Activated B cell treated with CpG ODN at 0.5 μM for 24 hours (primary cell): ENCODE measurements at regions not wholly inside any gene's neighbourhood (a gene's known extent, or its start where the extent isn't known, plus 50 kb on each side); places are given as distances from the start of the nearest gene placed in this dataset.

Experiments used
- ATAC-seq: fragments of 200-7000 bp; cut with Tn5 transposase; one replicate; pipeline ENCODE4 v1.10.0; 2021; ENCODE audit warnings: low read depth, mild to moderate bottlenecking, moderate library complexity
- CTCF ChIA-PET: fragments of 350-600 bp; sonication (Branson Sonifier 250); formaldehyde crosslinking; loops from one replicate; lab custom pipeline; 2021; ENCODE audit warnings: antibody characterized with exemption; lab: Charles Lee
- POLR2A ChIA-PET: fragments of 350-600 bp; sonication (Branson Sonifier 250); formaldehyde crosslinking; loops from one replicate; lab custom pipeline; 2021; ENCODE audit warnings: antibody characterized with exemption; lab: Charles Lee
- DNase-seq: peaks from one replicate; pipeline ENCODE4 v3.0.0; 2022
- H3K27ac Mint-ChIP-seq: one replicate; pipeline ENCODE4 v1.8.0; 2020; ENCODE audit warnings: mixed read lengths
- H3K27me3 Mint-ChIP-seq: one replicate; pipeline ENCODE4 v1.8.0; 2021; ENCODE audit warnings: mixed read lengths
- H3K36me3 Mint-ChIP-seq: one replicate; pipeline ENCODE4 v1.8.0; 2021; ENCODE audit warnings: low read depth, mixed read lengths
- H3K4me1 Mint-ChIP-seq: one replicate; pipeline ENCODE4 v1.8.0; 2021; ENCODE audit warnings: mixed read lengths
- H3K4me3 Mint-ChIP-seq: one replicate; pipeline ENCODE4 v1.8.0; 2020; ENCODE audit warnings: mild to moderate bottlenecking, mixed read lengths
- H3K9me3 Mint-ChIP-seq: one replicate; pipeline ENCODE4 v1.8.0; 2020; ENCODE audit warnings: mixed read lengths
- intact Hi-C: fragments of 100-400 bp; cut with micrococcal nuclease; formaldehyde crosslinking; loops from one replicate; pipeline ENCODE4 v1.15.1; 2024
- TF ChIP-seq, protein P1 (sequence below): fragments of 200-600 bp; IDR thresholded peaks from one replicate; pipeline ENCODE4 v1.8.0; 2022; ENCODE audit warnings: antibody characterized with exemption, mild to moderate bottlenecking

DNA sequence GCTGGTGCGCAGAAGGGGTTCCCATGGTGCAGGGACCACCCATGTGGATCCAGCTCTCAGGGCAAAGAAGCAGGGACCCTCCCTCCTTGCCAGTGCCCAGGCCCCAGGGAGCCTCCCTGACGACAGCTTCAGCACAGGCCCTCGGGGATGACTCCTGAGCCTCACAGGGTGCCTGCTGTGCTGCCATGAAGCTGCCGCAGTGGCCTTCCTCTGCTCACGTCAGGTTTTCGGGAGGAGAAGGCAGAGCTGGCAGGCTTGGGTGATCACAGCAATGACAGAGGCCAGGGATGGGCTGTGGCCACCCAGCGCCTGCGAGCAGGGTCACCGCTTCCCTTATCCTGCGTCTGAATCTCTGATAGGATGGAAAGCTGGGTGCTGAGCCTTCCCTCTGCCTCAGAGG lies 276.2 kb downstream of the BRD1 start:
- no peaks in the 10 kb centered on the region for H3K27me3 Mint-ChIP-seq

DNA sequence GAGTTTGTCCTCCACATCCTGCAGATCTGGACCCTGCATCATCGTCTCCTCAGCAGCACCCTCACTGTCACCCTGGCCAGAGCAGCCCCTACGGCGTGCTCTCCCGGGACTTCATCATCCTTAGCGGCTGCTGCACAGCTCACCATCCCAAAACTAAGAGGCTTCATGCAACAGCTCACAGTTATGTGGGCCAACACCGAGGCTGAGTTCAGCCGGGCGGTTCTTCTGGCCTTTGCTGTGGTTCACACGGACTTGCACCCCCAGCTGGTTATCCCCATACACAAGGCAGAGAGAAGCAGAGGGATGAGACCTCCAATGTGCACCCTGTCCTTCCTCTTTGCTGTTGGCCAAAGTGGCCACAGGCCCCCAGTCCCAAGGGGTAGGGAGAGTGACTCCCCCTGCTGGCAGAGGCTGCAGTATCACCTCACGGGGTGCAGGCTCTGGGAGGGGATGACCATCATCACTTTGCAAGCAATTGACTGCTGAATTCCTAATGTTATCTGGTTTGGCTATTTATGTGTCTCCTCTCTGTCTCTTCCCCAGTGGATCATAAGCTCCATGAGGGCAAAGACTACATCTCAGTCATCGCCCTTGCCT lies 276.8 kb downstream of the BRD1 start:
- Mint-ChIP-seq H3K27me3 (no peaks in the 10 kb centered on the region), H3K4me1 (no peaks in the 10 kb centered on the region), H3K4me3 (no peak overlapping the region), H3K36me3 (no peaks in the 10 kb centered on the region), H3K27ac (no peak overlapping the region), H3K9me3 (peaks cover 2% of the 10 kb centered on the region)
- TF ChIP-seq, protein P1, sequence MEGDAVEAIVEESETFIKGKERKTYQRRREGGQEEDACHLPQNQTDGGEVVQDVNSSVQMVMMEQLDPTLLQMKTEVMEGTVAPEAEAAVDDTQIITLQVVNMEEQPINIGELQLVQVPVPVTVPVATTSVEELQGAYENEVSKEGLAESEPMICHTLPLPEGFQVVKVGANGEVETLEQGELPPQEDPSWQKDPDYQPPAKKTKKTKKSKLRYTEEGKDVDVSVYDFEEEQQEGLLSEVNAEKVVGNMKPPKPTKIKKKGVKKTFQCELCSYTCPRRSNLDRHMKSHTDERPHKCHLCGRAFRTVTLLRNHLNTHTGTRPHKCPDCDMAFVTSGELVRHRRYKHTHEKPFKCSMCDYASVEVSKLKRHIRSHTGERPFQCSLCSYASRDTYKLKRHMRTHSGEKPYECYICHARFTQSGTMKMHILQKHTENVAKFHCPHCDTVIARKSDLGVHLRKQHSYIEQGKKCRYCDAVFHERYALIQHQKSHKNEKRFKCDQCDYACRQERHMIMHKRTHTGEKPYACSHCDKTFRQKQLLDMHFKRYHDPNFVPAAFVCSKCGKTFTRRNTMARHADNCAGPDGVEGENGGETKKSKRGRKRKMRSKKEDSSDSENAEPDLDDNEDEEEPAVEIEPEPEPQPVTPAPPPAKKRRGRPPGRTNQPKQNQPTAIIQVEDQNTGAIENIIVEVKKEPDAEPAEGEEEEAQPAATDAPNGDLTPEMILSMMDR: no peak
- POLR2A ChIA-PET: no interaction called here
- DNase-seq (no peak), ATAC-seq (no peak)
- intact Hi-C loops: no loop called here
- CTCF ChIA-PET: no interaction called here

More for the DNA sequence above, 276.2 kb downstream of the BRD1 start:
- ChIA-PET POLR2A (no interaction called here), CTCF (no interaction called here)
- Mint-ChIP-seq H3K4me1 (no peaks in the 10 kb centered on the region), H3K4me3 (no peak overlapping the region), H3K27ac (no peak overlapping the region), H3K9me3 (peaks cover 2% of the 10 kb centered on the region), H3K36me3 (no peaks in the 10 kb centered on the region)
- no peak for DNase-seq
- intact Hi-C loops: no loop called here
- ATAC-seq: no peak
- TF ChIP-seq, protein P1: no peak

DNA sequence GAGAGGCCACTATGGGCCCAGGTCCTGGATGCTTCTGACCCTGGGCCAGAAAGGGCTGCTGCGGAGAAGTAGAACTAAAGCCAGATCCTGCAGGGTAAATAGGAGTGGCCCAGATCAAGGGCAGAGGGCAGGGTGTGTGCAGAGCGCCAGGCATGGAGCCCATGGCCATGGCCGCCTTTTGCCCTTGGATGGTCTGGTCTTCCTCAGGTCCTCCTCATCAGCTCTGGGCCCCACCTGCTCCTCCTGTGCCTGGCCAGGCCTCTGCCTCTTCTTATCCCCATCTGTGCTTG lies 277.6 kb downstream of the BRD1 start:
- ATAC-seq: no peak
- Mint-ChIP-seq H3K4me1 (no peaks in the 10 kb centered on the region), H3K27me3 (no peaks in the 10 kb centered on the region), H3K9me3 (peaks cover 2% of the 10 kb centered on the region), H3K36me3 (no peaks in the 10 kb centered on the region), H3K27ac (no peak overlapping the region), H3K4me3 (no peak overlapping the region)
- intact Hi-C loops: no loop called here
- TF ChIP-seq, protein P1: no peak
- POLR2A ChIA-PET: no interaction called here
- no peak for DNase-seq
- CTCF ChIA-PET: no interaction called here

DNA sequence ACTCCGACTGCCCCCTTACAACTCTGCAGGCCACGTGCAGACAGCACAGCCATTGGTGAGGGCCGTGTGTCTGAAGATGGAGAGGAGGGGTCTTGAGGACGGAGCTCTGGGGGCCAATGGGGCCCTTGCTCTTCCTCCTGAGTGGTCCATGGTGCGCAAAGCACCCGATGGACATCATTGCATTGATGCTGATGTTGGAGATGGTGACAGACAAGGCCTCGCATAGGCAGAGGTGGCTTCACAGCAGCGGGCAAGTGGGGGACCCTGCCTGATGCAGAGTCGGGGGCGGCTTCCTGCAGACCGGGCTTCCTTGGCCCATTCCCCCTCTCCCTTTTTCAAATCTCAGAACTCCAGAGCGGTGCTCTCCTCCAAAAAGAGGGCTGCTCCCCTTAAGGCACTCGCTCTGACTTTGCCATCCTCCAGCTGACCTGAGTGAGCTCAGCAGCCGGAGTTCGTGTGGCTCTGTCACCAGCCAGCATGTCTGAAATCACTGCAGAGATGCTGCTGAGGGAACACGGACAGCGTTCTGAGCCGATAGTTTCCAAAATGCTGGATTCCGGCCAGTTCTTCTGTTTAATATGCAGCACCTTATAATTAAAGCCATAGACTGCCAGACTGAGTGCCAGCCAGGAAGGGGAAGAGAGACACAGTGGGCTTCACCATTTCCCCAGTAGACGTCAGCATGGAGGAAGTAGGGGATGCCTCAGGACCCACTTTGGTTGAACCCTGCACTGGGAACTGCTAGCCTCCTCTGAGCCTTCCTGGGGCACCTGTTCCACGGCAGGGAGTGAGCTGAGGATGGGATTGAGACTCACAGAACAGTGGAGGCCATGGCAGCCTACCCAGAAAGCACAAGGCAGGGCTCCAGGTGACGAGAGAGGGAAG lies 278.2 kb downstream of the BRD1 start:
- Mint-ChIP-seq H3K4me3 (no peak overlapping the region), H3K36me3 (no peaks in the 10 kb centered on the region), H3K27ac (no peak overlapping the region), H3K27me3 (no peaks in the 10 kb centered on the region), H3K9me3 (peaks cover 2% of the 10 kb centered on the region), H3K4me1 (no peaks in the 10 kb centered on the region)
- DNase-seq: no peak
- ATAC-seq: no peak
- ChIA-PET POLR2A (no interaction called here), CTCF (no interaction called here)
- TF ChIP-seq, protein P1: no peak
- intact Hi-C loops: no loop called here

DNA sequence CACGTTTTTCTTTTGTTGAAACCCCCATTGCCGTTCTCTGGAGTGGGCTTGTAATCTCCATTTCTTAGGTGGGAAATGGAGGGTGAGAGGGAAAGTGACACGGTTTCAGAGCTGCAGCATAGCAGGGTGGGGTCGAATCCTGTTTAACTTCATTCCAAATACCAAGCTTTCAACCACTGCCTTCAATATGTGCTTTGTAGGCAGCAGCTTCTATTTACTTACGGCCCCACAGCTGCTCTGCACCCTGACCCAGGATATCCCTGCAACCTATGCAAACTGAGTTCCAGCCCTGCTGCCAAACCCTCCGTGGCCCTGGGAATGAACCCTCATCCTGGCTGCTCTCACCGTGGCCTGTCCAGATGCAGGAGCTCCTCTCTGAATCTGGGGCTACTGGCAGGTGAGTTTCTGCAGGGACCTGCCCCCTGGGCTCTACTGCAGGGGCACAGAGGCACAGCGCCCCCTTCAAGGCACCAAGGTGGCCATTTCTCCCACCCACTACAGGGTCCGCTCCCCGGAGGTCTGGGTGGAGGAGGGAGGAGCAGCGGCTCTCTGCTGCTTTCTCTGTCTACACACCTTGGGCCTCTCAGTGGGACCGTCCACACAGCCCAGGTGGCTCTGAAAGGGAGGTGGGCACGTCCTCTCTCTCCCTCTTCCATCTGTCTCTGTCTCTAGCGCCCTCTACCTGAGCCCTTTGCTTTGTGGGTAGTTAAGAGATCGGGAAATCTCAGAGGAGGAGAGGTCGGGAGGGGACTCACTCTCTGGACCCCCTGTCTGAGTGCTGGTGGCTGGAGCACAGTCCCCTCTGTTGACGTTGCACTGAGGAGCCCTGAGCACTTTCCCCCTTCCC lies 279.1 kb downstream of the BRD1 start:
- H3K4me1 Mint-ChIP-seq: no peaks in the 10 kb centered on the region
- peaks cover 2% of the 10 kb centered on the region for H3K9me3 Mint-ChIP-seq
- POLR2A ChIA-PET: no interaction called here
- H3K27ac Mint-ChIP-seq: no peak overlapping the region
- intact Hi-C loops: no loop called here
- no peaks in the 10 kb centered on the region for H3K36me3 Mint-ChIP-seq
- no peak overlapping the region for H3K4me3 Mint-ChIP-seq
- H3K27me3 Mint-ChIP-seq: no peaks in the 10 kb centered on the region
- DNase-seq: no peak
- TF ChIP-seq, protein P1: no peak
- CTCF ChIA-PET: no interaction called here
- no peak for ATAC-seq
